ENCODE measurements at regions not wholly inside any gene's neighbourhood (a gene's known extent, or its start where the extent isn't known, plus 50 kb on each side); places are given as distances from the start of the nearest gene placed in this dataset.

DNA sequence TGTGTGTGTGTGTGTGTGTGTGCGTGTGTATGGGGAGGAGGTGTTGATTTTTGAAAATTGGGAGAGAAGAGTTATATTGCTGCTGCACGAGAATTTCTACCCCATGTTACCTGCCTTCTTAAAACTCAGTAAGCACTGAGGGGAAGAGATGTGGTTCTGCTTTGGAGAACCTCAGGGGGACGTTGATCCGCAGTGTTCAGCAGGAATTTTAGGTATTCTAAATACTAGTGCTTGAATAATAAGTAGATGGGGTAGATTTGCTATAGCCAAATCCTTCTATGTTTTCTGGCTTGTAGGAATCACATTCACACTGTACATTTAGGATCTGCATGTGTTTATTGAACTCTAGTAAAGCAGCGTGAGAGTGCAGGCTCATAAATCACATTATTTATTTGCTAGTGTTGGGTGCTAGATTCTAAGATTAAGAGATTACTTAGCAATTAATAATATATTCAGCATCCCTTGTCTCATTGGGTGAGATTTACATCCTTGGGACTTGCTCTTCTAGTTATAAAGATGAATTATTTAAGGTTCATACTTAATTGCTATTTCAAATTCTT, 268.1 kb downstream of the MFSD1 start:
- Histone ChIP-seq H3K27ac (no peak overlapping the region), H3K79me2 (no peaks in the 10 kb centered on the region), H3K9ac (no peak overlapping the region), H3K9me3 (ENCODE audit: control insufficient read depth, low read length) (no peaks in the 10 kb centered on the region), H2AFZ (no peak overlapping the region), H3K4me2 (ENCODE audit: low read length) (no peak overlapping the region), H3K36me3 (ENCODE audit: control insufficient read depth, insufficient read depth, low read length) (no peaks in the 10 kb centered on the region), H3K4me3 (ENCODE audit: low read depth, low read length) (no peak overlapping the region), H3K27me3 (ENCODE audit: control insufficient read depth, insufficient read depth, low read length) (no peaks in the 10 kb centered on the region), H3K4me1 (no peaks in the 10 kb centered on the region)
- TF ChIP-seq, protein P1, sequence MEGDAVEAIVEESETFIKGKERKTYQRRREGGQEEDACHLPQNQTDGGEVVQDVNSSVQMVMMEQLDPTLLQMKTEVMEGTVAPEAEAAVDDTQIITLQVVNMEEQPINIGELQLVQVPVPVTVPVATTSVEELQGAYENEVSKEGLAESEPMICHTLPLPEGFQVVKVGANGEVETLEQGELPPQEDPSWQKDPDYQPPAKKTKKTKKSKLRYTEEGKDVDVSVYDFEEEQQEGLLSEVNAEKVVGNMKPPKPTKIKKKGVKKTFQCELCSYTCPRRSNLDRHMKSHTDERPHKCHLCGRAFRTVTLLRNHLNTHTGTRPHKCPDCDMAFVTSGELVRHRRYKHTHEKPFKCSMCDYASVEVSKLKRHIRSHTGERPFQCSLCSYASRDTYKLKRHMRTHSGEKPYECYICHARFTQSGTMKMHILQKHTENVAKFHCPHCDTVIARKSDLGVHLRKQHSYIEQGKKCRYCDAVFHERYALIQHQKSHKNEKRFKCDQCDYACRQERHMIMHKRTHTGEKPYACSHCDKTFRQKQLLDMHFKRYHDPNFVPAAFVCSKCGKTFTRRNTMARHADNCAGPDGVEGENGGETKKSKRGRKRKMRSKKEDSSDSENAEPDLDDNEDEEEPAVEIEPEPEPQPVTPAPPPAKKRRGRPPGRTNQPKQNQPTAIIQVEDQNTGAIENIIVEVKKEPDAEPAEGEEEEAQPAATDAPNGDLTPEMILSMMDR (IDR thresholded peaks at IDR 0.05) = no peak

DNA sequence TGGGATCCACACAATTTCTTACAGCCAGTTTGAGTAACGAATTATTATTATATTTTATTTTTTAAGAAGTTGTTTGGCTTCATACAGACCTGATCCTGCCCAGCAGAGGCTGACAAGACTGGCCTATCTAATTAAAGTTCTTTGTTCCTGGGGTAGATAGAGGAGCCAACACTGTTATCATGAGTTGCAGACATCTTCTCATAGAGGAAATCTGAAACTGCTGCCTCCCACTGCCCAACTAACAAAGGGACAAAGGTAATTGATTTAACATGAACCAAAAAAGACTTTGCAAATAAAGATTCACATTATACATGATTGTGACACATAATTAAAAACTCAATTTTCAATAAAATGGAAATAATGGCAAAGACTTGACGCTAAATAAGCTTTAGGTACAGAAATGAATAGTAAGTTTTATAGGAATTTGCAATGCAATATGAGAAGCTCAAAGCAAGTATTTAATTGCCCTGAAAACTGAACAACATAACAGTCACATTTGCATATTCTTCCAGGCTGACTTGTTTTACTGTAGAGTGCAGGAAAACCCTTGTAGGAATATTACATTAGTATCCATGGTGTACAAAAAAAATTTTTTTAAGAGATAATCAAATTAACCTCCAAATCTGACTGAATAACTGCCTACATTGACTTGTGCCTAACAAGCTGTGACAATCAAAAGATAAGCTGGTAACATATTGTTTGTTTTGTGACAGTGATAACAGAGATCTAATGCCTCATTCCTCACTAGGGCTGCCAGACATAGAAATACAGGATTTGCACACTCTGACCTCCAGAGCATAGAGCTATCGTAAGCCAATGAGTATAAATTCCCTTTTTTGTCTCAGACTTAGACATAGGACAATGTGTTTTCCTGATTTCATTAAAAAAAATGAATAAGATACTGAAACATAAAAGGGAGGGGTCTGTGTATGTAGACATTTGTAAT, 273.2 kb downstream of the MFSD1 start:
- H3K9ac ChIP-seq = no peak overlapping the region
- H3K36me3 ChIP-seq (ENCODE audit: control insufficient read depth, insufficient read depth, low read length) = no peaks in the 10 kb centered on the region
- no peak overlapping the region for H3K27ac ChIP-seq
- TF ChIP-seq, protein P1 (IDR thresholded peaks at IDR 0.05) = no peak
- no peak overlapping the region for H2AFZ ChIP-seq
- no peaks in the 10 kb centered on the region for H3K9me3 ChIP-seq (ENCODE audit: control insufficient read depth, low read length)
- H3K4me2 ChIP-seq (ENCODE audit: low read length) = no peak overlapping the region
- no peaks in the 10 kb centered on the region for H3K4me1 ChIP-seq
- H3K4me3 ChIP-seq (ENCODE audit: low read depth, low read length) = no peak overlapping the region
- no peaks in the 10 kb centered on the region for H3K27me3 ChIP-seq (ENCODE audit: control insufficient read depth, insufficient read depth, low read length)
- H3K79me2 ChIP-seq = no peaks in the 10 kb centered on the region

DNA sequence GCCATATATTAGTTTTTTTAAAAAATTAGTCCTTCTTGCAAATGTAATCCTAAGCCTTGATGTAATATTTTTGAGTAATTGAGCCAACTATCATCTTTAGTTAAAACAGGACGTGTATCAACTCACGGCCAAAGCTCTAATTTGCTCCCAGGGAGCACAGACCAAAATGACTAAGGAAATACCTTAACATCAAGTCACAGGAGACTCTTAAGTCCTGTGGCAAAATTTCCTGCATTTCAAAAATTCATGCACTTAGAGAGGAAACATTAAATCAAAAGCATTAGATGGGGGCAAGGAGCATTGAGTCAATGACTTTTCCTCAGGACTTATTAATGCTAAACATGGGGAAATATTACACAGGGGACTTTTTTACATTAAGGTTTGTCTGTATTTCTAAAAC, 276.0 kb downstream of the MFSD1 start:
- H3K4me3 ChIP-seq (ENCODE audit: low read depth, low read length) = no peak overlapping the region
- TF ChIP-seq, protein P1 (IDR thresholded peaks at IDR 0.05) = no peak

DNA sequence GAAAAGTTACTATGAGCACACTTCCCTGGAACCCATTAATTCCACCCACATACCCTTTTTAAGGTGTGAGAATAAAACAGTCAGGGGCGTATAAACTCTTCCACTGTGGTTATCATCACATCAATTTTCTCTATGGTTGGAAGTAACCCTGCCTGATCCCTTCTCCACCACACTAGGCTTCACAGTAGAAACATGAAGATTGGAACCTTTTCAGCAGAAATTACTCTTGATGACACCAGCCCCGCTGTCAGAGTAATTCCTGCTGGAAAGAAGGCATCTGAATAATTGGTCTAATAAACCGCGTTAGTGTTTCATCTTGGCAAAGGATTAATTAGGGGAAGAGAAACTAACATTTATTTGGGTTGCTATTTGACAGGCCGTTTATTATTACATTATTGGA, 278.4 kb downstream of the MFSD1 start:
- Histone ChIP-seq H3K27me3 (ENCODE audit: control insufficient read depth, insufficient read depth, low read length) (no peaks in the 10 kb centered on the region), H3K9me3 (ENCODE audit: control insufficient read depth, low read length) (no peaks in the 10 kb centered on the region), H3K36me3 (ENCODE audit: control insufficient read depth, insufficient read depth, low read length) (no peaks in the 10 kb centered on the region), H3K4me1 (no peaks in the 10 kb centered on the region), H3K4me3 (ENCODE audit: low read depth, low read length) (no peak overlapping the region), H3K79me2 (no peaks in the 10 kb centered on the region), H3K4me2 (ENCODE audit: low read length) (no peak overlapping the region), H2AFZ (no peak overlapping the region), H3K27ac (no peak overlapping the region), H3K9ac (no peak overlapping the region)
- TF ChIP-seq, protein P1 (IDR thresholded peaks at IDR 0.05) = no peak

More for the DNA sequence above, 276.0 kb downstream of the MFSD1 start:
- Histone ChIP-seq H3K27ac (no peak overlapping the region), H3K4me2 (ENCODE audit: low read length) (no peak overlapping the region), H3K36me3 (ENCODE audit: control insufficient read depth, insufficient read depth, low read length) (no peaks in the 10 kb centered on the region), H3K9ac (no peak overlapping the region), H3K9me3 (ENCODE audit: control insufficient read depth, low read length) (no peaks in the 10 kb centered on the region), H3K4me1 (no peaks in the 10 kb centered on the region), H3K79me2 (no peaks in the 10 kb centered on the region), H3K27me3 (ENCODE audit: control insufficient read depth, insufficient read depth, low read length) (no peaks in the 10 kb centered on the region), H2AFZ (no peak overlapping the region)

Data from parathyroid adenoma (tissue), 2 donors.